ENCODE measurements at regions not wholly inside any gene's neighbourhood (a gene's known extent, or its start where the extent isn't known, plus 50 kb on each side); places are given as distances from the start of the nearest gene placed in this dataset.
"Not testable (repeated sequence)": the region's sequence is repeated elsewhere in the genome, so short reads cannot be mapped to it uniquely, and the experiment has no call there.

GRCh38 chr1:68725001-68725752, 228.3 kb upstream of the DEPDC1 start:
- no peak overlapping the region for H3K27ac ChIP-seq (ENCODE audit: low read depth, low read length)
- no peaks in the 10 kb centered on the region for H3K27me3 ChIP-seq (ENCODE audit: control insufficient read depth, insufficient read depth, low read length)
- no peaks in the 10 kb centered on the region for H3K9me3 ChIP-seq (ENCODE audit: control insufficient read depth, insufficient read depth, low read length)
- H3K4me1 ChIP-seq (ENCODE audit: control insufficient read depth, insufficient read depth, low read length) = no peaks in the 10 kb centered on the region
- H3K4me3 ChIP-seq (ENCODE audit: low read depth, low read length) = no peak overlapping the region
- H3K9ac ChIP-seq (ENCODE audit: low read depth, low read length) = no peak overlapping the region
- H3K36me3 ChIP-seq (ENCODE audit: control insufficient read depth, insufficient read depth, low read length) = no peaks in the 10 kb centered on the region

DNA sequence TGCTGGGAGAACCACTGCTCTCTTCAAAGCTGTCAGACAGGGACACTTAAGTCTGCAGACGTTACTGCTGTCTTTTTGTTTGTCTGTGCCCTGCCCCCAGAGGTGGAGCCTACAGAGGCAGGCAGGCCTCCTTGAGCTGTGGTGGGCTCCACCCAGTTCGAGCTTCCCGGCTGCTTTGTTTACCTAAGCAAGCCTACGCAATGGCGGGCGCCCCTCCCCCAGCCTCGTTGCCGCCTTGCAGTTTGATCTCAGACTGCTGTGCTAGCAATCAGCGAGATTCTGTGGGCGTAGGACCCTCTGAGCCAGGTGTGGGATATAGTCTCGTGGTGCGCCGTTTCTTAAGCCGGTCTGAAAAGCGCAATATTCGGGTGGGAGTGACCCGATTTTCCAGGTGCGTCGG, 242.6 kb upstream of the DEPDC1 start:
- not testable (repeated sequence) for H3K4me3 ChIP-seq (ENCODE audit: low read depth, low read length); H3K9ac ChIP-seq (ENCODE audit: low read depth, low read length); H3K36me3 ChIP-seq (ENCODE audit: control insufficient read depth, insufficient read depth, low read length); H3K27me3 ChIP-seq (ENCODE audit: control insufficient read depth, insufficient read depth, low read length); H3K27ac ChIP-seq (ENCODE audit: low read depth, low read length); H3K4me1 ChIP-seq (ENCODE audit: control insufficient read depth, insufficient read depth, low read length)
- peaks cover 15% of the 10 kb centered on the region for H3K9me3 ChIP-seq (ENCODE audit: control insufficient read depth, insufficient read depth, low read length)

DNA sequence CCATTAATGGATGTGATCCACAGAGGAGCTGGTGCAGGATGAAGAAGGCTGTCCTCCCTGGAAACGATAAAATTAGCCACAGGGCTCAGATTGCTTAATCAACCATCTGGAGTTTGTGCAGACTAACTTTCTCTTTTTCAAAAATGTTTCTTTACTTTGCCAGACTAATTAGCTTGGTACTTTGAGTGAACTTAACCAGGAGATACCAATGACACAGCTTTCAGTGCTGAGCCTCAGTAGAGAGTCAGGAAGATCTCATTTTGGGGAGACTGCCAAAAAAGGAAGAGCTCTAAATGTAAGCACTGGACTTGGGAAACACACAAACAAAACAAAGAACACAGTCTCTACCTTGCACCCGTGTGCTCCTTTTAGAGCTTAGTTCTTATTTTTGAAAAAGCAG, 248.1 kb upstream of the DEPDC1 start:
- Histone ChIP-seq H3K4me3 (ENCODE audit: low read depth, low read length) (no peak overlapping the region), H3K27me3 (ENCODE audit: control insufficient read depth, insufficient read depth, low read length) (no peaks in the 10 kb centered on the region), H3K9ac (ENCODE audit: low read depth, low read length) (no peak overlapping the region), H3K36me3 (ENCODE audit: control insufficient read depth, insufficient read depth, low read length) (no peaks in the 10 kb centered on the region), H3K4me1 (ENCODE audit: control insufficient read depth, insufficient read depth, low read length) (no peaks in the 10 kb centered on the region), H3K9me3 (ENCODE audit: control insufficient read depth, insufficient read depth, low read length) (peaks cover 20% of the 10 kb centered on the region), H3K27ac (ENCODE audit: low read depth, low read length) (no peak overlapping the region)

GRCh38 chr1:68745451-68745850, 248.6 kb upstream of the DEPDC1 start:
- Histone ChIP-seq H3K9me3 (ENCODE audit: control insufficient read depth, insufficient read depth, low read length) (peaks cover 20% of the 10 kb centered on the region), H3K9ac (ENCODE audit: low read depth, low read length) (no peak overlapping the region), H3K4me1 (ENCODE audit: control insufficient read depth, insufficient read depth, low read length) (no peaks in the 10 kb centered on the region), H3K36me3 (ENCODE audit: control insufficient read depth, insufficient read depth, low read length) (no peaks in the 10 kb centered on the region), H3K4me3 (ENCODE audit: low read depth, low read length) (no peak overlapping the region), H3K27ac (ENCODE audit: low read depth, low read length) (no peak overlapping the region), H3K27me3 (ENCODE audit: control insufficient read depth, insufficient read depth, low read length) (no peaks in the 10 kb centered on the region)

GRCh38 chr1:68746378-68746777, 249.5 kb upstream of the DEPDC1 start:
- no peak overlapping the region for H3K4me3 ChIP-seq (ENCODE audit: low read depth, low read length)
- no peak overlapping the region for H3K27ac ChIP-seq (ENCODE audit: low read depth, low read length)
- H3K27me3 ChIP-seq (ENCODE audit: control insufficient read depth, insufficient read depth, low read length) = no peaks in the 10 kb centered on the region
- no peaks in the 10 kb centered on the region for H3K4me1 ChIP-seq (ENCODE audit: control insufficient read depth, insufficient read depth, low read length)
- peaks cover 14% of the 10 kb centered on the region for H3K9me3 ChIP-seq (ENCODE audit: control insufficient read depth, insufficient read depth, low read length)
- H3K36me3 ChIP-seq (ENCODE audit: control insufficient read depth, insufficient read depth, low read length) = no peaks in the 10 kb centered on the region
- H3K9ac ChIP-seq (ENCODE audit: low read depth, low read length) = no peak overlapping the region

GRCh38 chr1:68751723-68752122, 254.8 kb upstream of the DEPDC1 start:
- H3K36me3 ChIP-seq (ENCODE audit: control insufficient read depth, insufficient read depth, low read length) = no peaks in the 10 kb centered on the region
- no peak overlapping the region for H3K9ac ChIP-seq (ENCODE audit: low read depth, low read length)
- H3K4me1 ChIP-seq (ENCODE audit: control insufficient read depth, insufficient read depth, low read length) = no peaks in the 10 kb centered on the region
- H3K4me3 ChIP-seq (ENCODE audit: low read depth, low read length) = no peak overlapping the region
- no peaks in the 10 kb centered on the region for H3K27me3 ChIP-seq (ENCODE audit: control insufficient read depth, insufficient read depth, low read length)
- H3K27ac ChIP-seq (ENCODE audit: low read depth, low read length) = no peak overlapping the region
- H3K9me3 ChIP-seq (ENCODE audit: control insufficient read depth, insufficient read depth, low read length) = no peaks in the 10 kb centered on the region; the same call in 1 of the 2 replicates

DNA sequence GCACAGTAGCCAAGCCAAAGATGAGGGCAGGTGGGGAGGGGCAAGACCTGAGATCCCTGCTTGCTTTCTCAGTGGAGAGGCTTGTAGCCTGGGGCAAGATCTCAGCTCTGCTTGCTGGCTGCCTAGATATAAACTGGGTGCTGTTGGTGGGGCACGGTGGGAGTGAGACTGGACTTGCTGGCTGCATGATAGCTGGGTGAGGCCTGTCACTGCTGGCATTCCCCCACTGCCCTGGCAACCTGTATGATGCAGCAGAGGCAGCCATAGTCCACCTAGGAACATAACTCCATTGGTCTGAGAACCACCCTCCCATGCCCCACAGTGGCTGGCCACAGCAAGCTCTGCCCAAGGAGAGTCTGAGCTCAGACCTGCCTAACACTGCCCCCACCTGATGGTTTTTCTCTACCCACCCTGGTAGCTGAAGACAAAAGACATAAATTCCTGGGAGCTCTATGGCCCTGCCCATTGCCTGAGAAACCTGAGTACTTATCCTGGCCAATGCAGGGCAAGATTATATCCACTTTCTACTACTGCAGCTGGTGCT, 261.9 kb upstream of the DEPDC1 start:
- H3K36me3 ChIP-seq (ENCODE audit: control insufficient read depth, insufficient read depth, low read length) = no peaks in the 10 kb centered on the region
- H3K9ac ChIP-seq (ENCODE audit: low read depth, low read length) = no peak overlapping the region
- no peak overlapping the region for H3K4me3 ChIP-seq (ENCODE audit: low read depth, low read length)
- H3K27ac ChIP-seq (ENCODE audit: low read depth, low read length) = no peak overlapping the region
- no peaks in the 10 kb centered on the region for H3K9me3 ChIP-seq (ENCODE audit: control insufficient read depth, insufficient read depth, low read length)
- H3K27me3 ChIP-seq (ENCODE audit: control insufficient read depth, insufficient read depth, low read length) = no peaks in the 10 kb centered on the region
- no peaks in the 10 kb centered on the region for H3K4me1 ChIP-seq (ENCODE audit: control insufficient read depth, insufficient read depth, low read length)

DNA sequence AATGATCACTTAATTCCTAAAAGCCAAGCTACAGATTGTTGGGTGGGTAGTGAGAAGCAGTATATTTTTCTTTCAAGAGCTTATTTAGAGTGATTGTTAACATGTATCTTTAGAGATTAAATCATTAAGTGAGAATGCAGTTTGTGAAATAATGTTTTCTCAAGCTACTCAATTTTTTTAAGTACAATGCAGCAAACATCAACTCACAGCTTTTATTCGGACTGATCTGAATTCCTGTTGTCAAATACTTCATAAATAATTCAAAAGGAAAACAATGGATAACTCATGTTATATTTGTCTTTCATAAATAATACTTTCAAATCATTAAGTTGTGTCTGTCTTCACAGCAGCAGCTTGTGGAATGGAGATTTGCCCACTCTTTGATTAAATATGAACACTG, 271.1 kb upstream of the DEPDC1 start:
- H3K27me3 ChIP-seq (ENCODE audit: control insufficient read depth, insufficient read depth, low read length) = no peaks in the 10 kb centered on the region
- no peak overlapping the region for H3K4me3 ChIP-seq (ENCODE audit: low read depth, low read length)
- no peak overlapping the region for H3K27ac ChIP-seq (ENCODE audit: low read depth, low read length)
- no peak overlapping the region for H3K9ac ChIP-seq (ENCODE audit: low read depth, low read length)
- no peaks in the 10 kb centered on the region for H3K4me1 ChIP-seq (ENCODE audit: control insufficient read depth, insufficient read depth, low read length)
- no peaks in the 10 kb centered on the region for H3K36me3 ChIP-seq (ENCODE audit: control insufficient read depth, insufficient read depth, low read length)
- H3K9me3 ChIP-seq (ENCODE audit: control insufficient read depth, insufficient read depth, low read length) = no peaks in the 10 kb centered on the region

- H3K36me3 ChIP-seq (ENCODE audit: control insufficient read depth, insufficient read depth, low read length) = no peaks in the 10 kb centered on the region
- no peaks in the 10 kb centered on the region for H3K27me3 ChIP-seq (ENCODE audit: control insufficient read depth, insufficient read depth, low read length)
- no peaks in the 10 kb centered on the region for H3K9me3 ChIP-seq (ENCODE audit: control insufficient read depth, insufficient read depth, low read length)
- no peak overlapping the region for H3K9ac ChIP-seq (ENCODE audit: low read depth, low read length)
- H3K4me1 ChIP-seq (ENCODE audit: control insufficient read depth, insufficient read depth, low read length) = no peaks in the 10 kb centered on the region
- H3K27ac ChIP-seq (ENCODE audit: low read depth, low read length) = no peak overlapping the region
- no peak overlapping the region for H3K4me3 ChIP-seq (ENCODE audit: low read depth, low read length)
These were observed 273.9 kb upstream of the DEPDC1 start for GRCh38 chr1:68770817-68771216.

GRCh38 chr1:68777851-68778250, 281.0 kb upstream of the DEPDC1 start:
- Histone ChIP-seq H3K27ac (ENCODE audit: low read depth, low read length) (no peak overlapping the region), H3K4me1 (ENCODE audit: control insufficient read depth, insufficient read depth, low read length) (no peaks in the 10 kb centered on the region), H3K4me3 (ENCODE audit: low read depth, low read length) (no peak overlapping the region), H3K9me3 (ENCODE audit: control insufficient read depth, insufficient read depth, low read length) (no peaks in the 10 kb centered on the region; the same call in 1 of the 2 replicates), H3K9ac (ENCODE audit: low read depth, low read length) (no peak overlapping the region), H3K36me3 (ENCODE audit: control insufficient read depth, insufficient read depth, low read length) (no peaks in the 10 kb centered on the region), H3K27me3 (ENCODE audit: control insufficient read depth, insufficient read depth, low read length) (no peaks in the 10 kb centered on the region)

DNA sequence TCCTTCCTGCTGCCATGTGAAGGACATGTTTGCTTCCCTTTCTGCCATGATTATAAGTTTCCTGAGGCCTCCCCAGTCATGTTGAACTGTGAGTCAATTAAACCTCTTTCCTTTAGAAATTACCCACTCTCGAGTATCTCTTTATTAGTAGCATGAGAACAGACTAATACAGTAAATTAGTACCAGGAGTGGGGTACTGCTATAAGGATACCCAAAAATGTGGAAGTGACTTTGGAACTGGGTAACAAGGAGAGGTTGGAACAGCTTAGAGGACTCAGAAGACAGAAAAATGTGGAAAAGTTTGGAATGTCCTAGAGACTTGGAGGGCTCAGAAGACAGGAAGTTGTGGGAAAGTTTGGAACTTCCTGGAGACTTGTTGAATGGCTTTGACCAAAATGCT, 283.0 kb upstream of the DEPDC1 start:
- not testable (repeated sequence) for H3K9ac ChIP-seq (ENCODE audit: low read depth, low read length); H3K27me3 ChIP-seq (ENCODE audit: control insufficient read depth, insufficient read depth, low read length); H3K4me1 ChIP-seq (ENCODE audit: control insufficient read depth, insufficient read depth, low read length); H3K9me3 ChIP-seq (ENCODE audit: control insufficient read depth, insufficient read depth, low read length); H3K27ac ChIP-seq (ENCODE audit: low read depth, low read length); H3K36me3 ChIP-seq (ENCODE audit: control insufficient read depth, insufficient read depth, low read length); H3K4me3 ChIP-seq (ENCODE audit: low read depth, low read length)

Data from HUES48 (cell line).